ENCODE measurements at regions not wholly inside any gene's neighbourhood (a gene's known extent, or its start where the extent isn't known, plus 50 kb on each side); places are given as distances from the start of the nearest gene placed in this dataset.

GRCh38 chr3:70806556-70806955 lies 494.1 kb upstream of the MDFIC2 start:
- no peaks in the 10 kb centered on the region for H3K9me2 ChIP-seq (ENCODE audit: insufficient read depth, low read length)
- TF ChIP-seq EP300 (conservative IDR thresholded peaks at IDR 0.05; ENCODE audit: poor library complexity, severe bottlenecking) (no peak), RAD21 (conservative IDR thresholded peaks at IDR 0.05) (no peak), MXI1 (conservative IDR thresholded peaks at IDR 0.05; ENCODE audit: poor library complexity, severe bottlenecking) (no peak), CTCF (IDR thresholded peaks at IDR 0.05; ENCODE audit: poor library complexity, severe bottlenecking) (no peak), EZH2 (IDR thresholded peaks at IDR 0.05; ENCODE audit: borderline replicate concordance, insufficient read depth, low read length, poor library complexity, severe bottlenecking) (no peak), POLR2AphosphoS5 (IDR thresholded peaks at IDR 0.05) (no peak), REST (IDR thresholded peaks at IDR 0.05; ENCODE audit: borderline replicate concordance) (no peak), TAF1 (IDR thresholded peaks at IDR 0.05; ENCODE audit: low read depth) (no peak)
- H2AFZ ChIP-seq (ENCODE audit: low read depth, low read length), result no peak overlapping the region

GRCh38 chr3:70806021-70806420 lies 493.6 kb upstream of the MDFIC2 start:
- Histone ChIP-seq H3K27me3 (ENCODE audit: insufficient read depth, low read depth, low read length) (no peaks in the 10 kb centered on the region), H3K9me2 (ENCODE audit: insufficient read depth, low read length) (no peaks in the 10 kb centered on the region), H4K20me1 (ENCODE audit: insufficient read depth) (no peaks in the 10 kb centered on the region), H3K79me2 (replicated peaks; ENCODE audit: insufficient read depth, low read length) (no peaks in the 10 kb centered on the region), H2AFZ (ENCODE audit: low read depth, low read length) (no peak overlapping the region), H3F3A (ENCODE audit: insufficient read depth, low read length, poor library complexity, severe bottlenecking) (no peaks in the 10 kb centered on the region), H3K9me3 (ENCODE audit: low read length) (no peaks in the 10 kb centered on the region), H3K9ac (ENCODE audit: low read length) (no peak overlapping the region), H3K27ac (ENCODE audit: low read length) (no peak overlapping the region), H3K4me2 (ENCODE audit: low read length) (no peak overlapping the region), H3K4me3 (ENCODE audit: low read length) (no peak overlapping the region), H3K36me3 (ENCODE audit: insufficient read depth, low read length) (no peaks in the 10 kb centered on the region)
- TF ChIP-seq POLR2AphosphoS5 (IDR thresholded peaks at IDR 0.05), result no peak

More at GRCh38 chr3:70806556-70806955, 494.1 kb upstream of the MDFIC2 start:
- H3K9ac ChIP-seq (ENCODE audit: low read length), result no peak overlapping the region
- H4K20me1 ChIP-seq (ENCODE audit: insufficient read depth), result no peaks in the 10 kb centered on the region
- H3F3A ChIP-seq (ENCODE audit: insufficient read depth, low read length, poor library complexity, severe bottlenecking), result no peaks in the 10 kb centered on the region
- no peaks in the 10 kb centered on the region for H3K36me3 ChIP-seq (ENCODE audit: insufficient read depth, low read length)
- H3K9me3 ChIP-seq (ENCODE audit: low read length), result no peaks in the 10 kb centered on the region
- no peak overlapping the region for H3K4me3 ChIP-seq (ENCODE audit: low read length)
- no peak overlapping the region for H3K4me2 ChIP-seq (ENCODE audit: low read length)
- no peaks in the 10 kb centered on the region for H3K27me3 ChIP-seq (ENCODE audit: insufficient read depth, low read depth, low read length)
- no peak overlapping the region for H3K27ac ChIP-seq (ENCODE audit: low read length)
- no peaks in the 10 kb centered on the region for H3K79me2 ChIP-seq (replicated peaks; ENCODE audit: insufficient read depth, low read length)

All from neural cell (in vitro differentiated cells).